Adrenal gland (tissue), 9 donors: ENCODE measurements at regions not wholly inside any gene's neighbourhood (a gene's known extent, or its start where the extent isn't known, plus 50 kb on each side); places are given as distances from the start of the nearest gene placed in this dataset.

Source experiments
- DNase-seq, 7 donors: peaks; one replicate each; pipeline ENCODE4 v3.0.0-alpha.2; 2019 to 2020
- H3K27ac ChIP-seq, 5 donors: fragments of 200-600 bp; sonication (generic) in 4 of 5; 1 replicate in 3 of 5; 2 replicates in 2 of 5; pipeline versions ENCODE4 v1.5.1 to v1.8.0; 2016 to 2020; ENCODE audit warnings: mild to moderate bottlenecking in 1 of 5
- H3K27me3 ChIP-seq: fragments of 200-600 bp; 2 replicates; pipeline ENCODE4 v1.8.0; 2021
- H3K36me3 ChIP-seq, 2 donors: fragments of 200-600 bp; replicated peaks in 1 of 2; 1 replicate in 1 of 2; 2 replicates in 1 of 2; pipeline versions ENCODE4 v1.5.1 to v1.8.0; 2018 to 2022
- H3K4me1 ChIP-seq, 2 donors: fragments of 200-600 bp; replicated peaks in 1 of 2; 1 replicate in 1 of 2; 2 replicates in 1 of 2; pipeline versions ENCODE4 v1.5.1 to v1.8.0; 2018 to 2021
- H3K4me3 ChIP-seq, 4 donors: fragments of 200-600 bp; sonication (generic) in 3 of 4; one replicate each; pipeline ENCODE4 v1.5.1; 2016 to 2018
- H3K9me3 ChIP-seq, 3 donors: fragments of 200-600 bp; sonication (generic) in 1 of 3; replicated peaks in 1 of 3; 1 replicate in 2 of 3; 2 replicates in 1 of 3; pipeline versions ENCODE4 v1.5.1 to v1.8.0; 2016 to 2021
- CTCF ChIP-seq, 6 experiments: fragments of 450-650 bp in 4 of 6; fragments of 200-600 bp in 2 of 6; sonication (generic) in 1 of 6; IDR thresholded peaks; 1 replicate in 5 of 6; 2 replicates in 1 of 6; pipeline versions ENCODE4 v1.5.1 to v1.8.0; 2016 to 2021; ENCODE audit warnings: antibody characterized with exemption in 6 of 6, mild to moderate bottlenecking in 2 of 6, moderate library complexity in 1 of 6
- POLR2A ChIP-seq, 2 donors: fragments of 450-650 bp; IDR thresholded peaks; one replicate each; pipeline ENCODE4 v1.6.1; 2017; ENCODE audit warnings: antibody characterized with exemption in 2 of 2, mild to moderate bottlenecking in 2 of 2, moderate library complexity in 1 of 2
- WGBS, 4 donors: extraction: QIAGEN DNeasy Blood & Tissue Kit in 2 of 4; methylation state at CpG; one replicate each; pipeline versions ENCODE4 v1.1.5 to v1.1.7; 2013 to 2017; 5-methylcytosine and 5-hydroxymethylcytosine counted together
- intact Hi-C, 2 donors: fragments of 100-400 bp; cut with DNase I; formaldehyde crosslinking; loops; one replicate each; pipeline versions ENCODE4 v1.14.1 to v1.15.0; 2022 to 2023
- donor health status: healthy with polysubstance abuse.
- donor health status: Bipolar disorder and iron deficiency.
- donor health status: DM: yes; HTN: yes; CAD: no.
- donor health status: DM: no; HTN: no; CAD: no.
- donor health status: DM: no; HTN: no; CAD: no.

DNA sequence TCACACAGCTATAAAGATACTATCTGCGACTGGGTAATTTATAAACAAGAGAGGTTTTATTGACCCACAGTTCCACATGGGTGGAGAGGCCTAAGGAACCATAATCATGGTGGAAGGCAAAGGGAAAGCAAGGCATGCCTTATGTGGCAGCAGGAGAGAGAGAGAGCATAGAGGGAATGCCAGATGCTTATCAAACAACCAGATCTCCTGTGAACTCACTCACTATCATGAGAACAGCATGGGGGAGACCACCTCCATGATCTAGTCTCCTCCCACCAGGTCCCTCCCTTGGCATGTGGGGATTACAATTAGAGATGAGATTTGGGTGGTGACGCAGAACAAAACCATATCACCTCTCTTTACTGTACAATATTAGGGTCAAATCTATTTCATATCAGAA is 1101.6 kb upstream of the RAG2 start:
- no peak for TF ChIP-seq POLR2A (IDR thresholded peaks at IDR 0.05)
- Histone ChIP-seq H3K27me3 (no peaks in the 10 kb centered on the region), H3K9me3 (peaks cover 0 to 5% (median 0%) of the 10 kb centered on the region in 3 donors), H3K36me3 (no peaks in the 10 kb centered on the region), H3K27ac (no peak overlapping the region), H3K4me3 (no peak overlapping the region), H3K4me1 (no peaks in the 10 kb centered on the region)
- WGBS, 4 donors = 72 to 81% (median 77%) methylated on average over 2 of the region's 2 CpGs
- no peak for DNase-seq
- intact Hi-C loops = no loop called here

GRCh38 chr11:37695283-37695682 is 1097.2 kb upstream of the RAG2 start:
- no peak for DNase-seq
- intact Hi-C loops = no loop called here

DNA sequence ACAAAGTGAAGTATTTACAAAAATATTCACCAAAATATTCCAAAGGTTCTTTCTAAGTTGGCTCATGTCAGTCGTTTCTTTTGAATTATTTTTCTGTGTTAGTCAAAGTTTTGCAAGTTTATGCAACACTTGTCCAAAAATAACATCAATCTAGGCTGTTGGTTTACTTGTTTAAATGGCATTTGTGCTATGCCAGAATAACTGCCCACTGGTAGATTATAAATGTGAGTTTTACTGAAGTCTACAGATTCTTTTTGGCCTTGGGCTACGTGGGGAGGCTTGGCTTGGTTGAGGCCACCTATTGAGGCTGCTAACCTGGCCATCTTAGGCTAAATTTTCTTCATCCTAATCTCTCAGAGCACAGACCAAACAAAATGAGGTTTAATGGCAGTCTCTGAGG is 1091.9 kb upstream of the RAG2 start:
- no peaks in the 10 kb centered on the region for H3K36me3 ChIP-seq
- H3K4me3 ChIP-seq = no peak overlapping the region
- H3K9me3 ChIP-seq = peaks cover 0 to under 1% (median 0%) of the 10 kb centered on the region in 3 donors
- no peaks in the 10 kb centered on the region for H3K27me3 ChIP-seq
- no peak overlapping the region for H3K27ac ChIP-seq
- TF ChIP-seq POLR2A (IDR thresholded peaks at IDR 0.05) (no peak), CTCF (IDR thresholded peaks at IDR 0.05) (no peak)
- DNase-seq = no peak
- WGBS, 4 donors = 26 to 33% (median 30%) methylated on average over 2 of the region's 2 CpGs
- intact Hi-C loops = no loop called here
- H3K4me1 ChIP-seq = no peaks in the 10 kb centered on the region

More at GRCh38 chr11:37695283-37695682, 1097.2 kb upstream of the RAG2 start:
- Histone ChIP-seq H3K4me3 (no peak overlapping the region), H3K4me1 (no peaks in the 10 kb centered on the region), H3K36me3 (no peaks in the 10 kb centered on the region), H3K27me3 (no peaks in the 10 kb centered on the region), H3K9me3 (peaks cover 0 to 5% (median 0%) of the 10 kb centered on the region in 3 donors), H3K27ac (no peak overlapping the region)
- TF ChIP-seq POLR2A (IDR thresholded peaks at IDR 0.05) (no peak), CTCF (IDR thresholded peaks at IDR 0.05) (no peak)

- no peaks in the 10 kb centered on the region for H3K27me3 ChIP-seq
- WGBS, 4 donors = 41 to 49% (median 47%) methylated on average over 2 of the region's 2 CpGs
- no peaks in the 10 kb centered on the region for H3K9me3 ChIP-seq
- H3K36me3 ChIP-seq = no peaks in the 10 kb centered on the region
- H3K4me3 ChIP-seq = no peak overlapping the region
- TF ChIP-seq CTCF (IDR thresholded peaks at IDR 0.05) = no peak
- no peaks in the 10 kb centered on the region for H3K4me1 ChIP-seq
- intact Hi-C loops = no loop called here
- no peak for DNase-seq
- no peak overlapping the region for H3K27ac ChIP-seq
Measured at GRCh38 chr11:37688456-37688855, 1090.4 kb upstream of the RAG2 start.

GRCh38 chr11:37687130-37687529 is 1089.1 kb upstream of the RAG2 start:
- no peak for DNase-seq
- intact Hi-C loops = no loop called here
- Histone ChIP-seq H3K4me1 (no peaks in the 10 kb centered on the region), H3K4me3 (no peak overlapping the region), H3K27ac (no peak overlapping the region), H3K27me3 (no peaks in the 10 kb centered on the region), H3K9me3 (no peaks in the 10 kb centered on the region), H3K36me3 (no peaks in the 10 kb centered on the region)
- no peak for TF ChIP-seq POLR2A (IDR thresholded peaks at IDR 0.05)
- TF ChIP-seq CTCF (IDR thresholded peaks at IDR 0.05) = no peak
